H9 (cell line): ENCODE measurements at regions not wholly inside any gene's neighbourhood (a gene's known extent, or its start where the extent isn't known, plus 50 kb on each side); places are given as distances from the start of the nearest gene placed in this dataset.

Experiments
- DNase-seq: peaks from one replicate; pipeline ENCODE4 v3.0.0-alpha.2; 2017
- H2AFZ ChIP-seq: one replicate; pipeline ENCODE4 v1.6.1; 2013; ENCODE audit warnings: mild to moderate bottlenecking, low read length, control low read depth, moderate library complexity
- H2AK5ac ChIP-seq: 2 replicates; pipeline ENCODE4 v1.6.1; 2013; ENCODE audit warnings: low read length, control low read depth, mixed read lengths; ENCODE audit not compliant: insufficient read length
- H2BK120ac ChIP-seq: one replicate; pipeline ENCODE4 v1.6.1; 2013; ENCODE audit warnings: low read depth, mild to moderate bottlenecking, low read length, control low read depth, inconsistent platforms; ENCODE audit not compliant: poor library complexity, severe bottlenecking
- H2BK12ac ChIP-seq: 2 replicates; pipeline ENCODE4 v1.6.1; 2013; ENCODE audit warnings: low read length, control low read depth, mixed read lengths, low read depth; ENCODE audit not compliant: insufficient read length
- H2BK15ac ChIP-seq: 2 replicates; pipeline ENCODE4 v1.6.1; 2013; ENCODE audit warnings: low read depth, low read length, control low read depth
- H2BK20ac ChIP-seq: one replicate; pipeline ENCODE4 v1.6.1; 2013; ENCODE audit warnings: low read depth, mild to moderate bottlenecking, low read length, control low read depth, inconsistent platforms; ENCODE audit not compliant: poor library complexity, severe bottlenecking
- H2BK5ac ChIP-seq: 2 replicates; pipeline ENCODE4 v1.6.1; 2013; ENCODE audit warnings: low read length, control low read depth, mixed read lengths; ENCODE audit not compliant: insufficient read length
- H3K14ac ChIP-seq: 2 replicates; pipeline ENCODE4 v1.6.1; 2013; ENCODE audit warnings: low read length, control low read depth; ENCODE audit not compliant: insufficient read depth
- H3K18ac ChIP-seq: 2 replicates; pipeline ENCODE4 v1.6.1; 2013; ENCODE audit warnings: low read depth, mild to moderate bottlenecking, mixed read lengths, low read length, control low read depth; ENCODE audit not compliant: insufficient read length
- H3K23ac ChIP-seq: 2 replicates; pipeline ENCODE4 v1.6.1; 2013; ENCODE audit warnings: low read length, control low read depth, mixed read lengths, low read depth; ENCODE audit not compliant: insufficient read length
- H3K23me2 ChIP-seq: 2 replicates; pipeline ENCODE4 v1.6.1; 2013; ENCODE audit warnings: low read depth, mild to moderate bottlenecking, mixed read lengths, low read length, control low read depth; ENCODE audit not compliant: insufficient read length, poor library complexity, severe bottlenecking
- H3K27ac ChIP-seq: 2 replicates; pipeline ENCODE4 v1.5.1; 2013; ENCODE audit warnings: low read length, control low read depth, mixed read lengths, low read depth; ENCODE audit not compliant: insufficient read length
- H3K27me3 ChIP-seq: 2 replicates; pipeline ENCODE4 v1.6.1; 2013; ENCODE audit warnings: low read length, control low read depth, inconsistent platforms; ENCODE audit not compliant: insufficient read depth
- H3K4ac ChIP-seq: 2 replicates; pipeline ENCODE4 v1.6.1; 2013; ENCODE audit warnings: low read depth, mild to moderate bottlenecking, control low read depth, inconsistent platforms, low read length, moderate library complexity
- H3K4me1 ChIP-seq: 2 replicates; pipeline ENCODE4 v1.6.1; 2013; ENCODE audit warnings: low read length, control low read depth, inconsistent platforms; ENCODE audit not compliant: insufficient read depth
- H3K4me2 ChIP-seq: 2 replicates; pipeline ENCODE4 v1.6.1; 2013; ENCODE audit warnings: low read length, control low read depth, mixed read lengths; ENCODE audit not compliant: insufficient read length, insufficient read depth
- H3K56ac ChIP-seq: 2 replicates; pipeline ENCODE4 v1.6.1; 2013; ENCODE audit warnings: low read depth, mild to moderate bottlenecking, mixed read lengths, low read length, control low read depth; ENCODE audit not compliant: insufficient read length
- H3K79me1 ChIP-seq: 2 replicates; pipeline ENCODE4 v1.6.1; 2013; ENCODE audit warnings: low read depth, mild to moderate bottlenecking, moderate library complexity, low read length, control low read depth, inconsistent platforms; ENCODE audit not compliant: insufficient read depth, poor library complexity, severe bottlenecking
- H3K79me2 ChIP-seq: 2 replicates; pipeline ENCODE4 v1.6.1; 2013; ENCODE audit warnings: low read length, control low read depth, inconsistent platforms; ENCODE audit not compliant: insufficient read depth
- H3K9ac ChIP-seq: 2 replicates; pipeline ENCODE4 v1.6.1; 2013; ENCODE audit warnings: low read length, control low read depth, mixed read lengths; ENCODE audit not compliant: insufficient read length; ENCODE audit errors: extremely low read depth
- H3K9me3 ChIP-seq: one replicate; pipeline ENCODE4 v1.6.1; 2013; ENCODE audit warnings: low read depth, low read length, inconsistent platforms; ENCODE audit not compliant: control insufficient read depth
- H3T11ph ChIP-seq: one replicate; pipeline ENCODE4 v1.6.1; 2013; ENCODE audit warnings: mild to moderate bottlenecking, low read length, control low read depth, inconsistent platforms
- H4K20me1 ChIP-seq: one replicate; pipeline ENCODE4 v1.6.1; 2013; ENCODE audit not compliant: control insufficient read depth, insufficient read length, insufficient read depth
- H4K5ac ChIP-seq: 2 replicates; pipeline ENCODE4 v1.6.1; 2013; ENCODE audit warnings: low read depth, mild to moderate bottlenecking, mixed read lengths, low read length, control low read depth; ENCODE audit not compliant: insufficient read length
- H4K8ac ChIP-seq: replicated peaks from 2 replicates; pipeline ENCODE4 v1.6.1; 2013; ENCODE audit warnings: low read length, control low read depth, mixed read lengths, low read depth; ENCODE audit not compliant: insufficient read length
- H4K91ac ChIP-seq: 2 replicates; pipeline ENCODE4 v1.6.1; 2013; ENCODE audit warnings: low read depth, mild to moderate bottlenecking, moderate library complexity, mixed read lengths, low read length, control low read depth; ENCODE audit not compliant: insufficient read length
- H3K27ac Mint-ChIP-seq, 3 experiments: 2 replicates in 2 of 3; 3 replicates in 1 of 3; pipeline ENCODE4 v1.8.0; 2020 to 2021; ENCODE audit warnings: mixed read lengths in 3 of 3, mild to moderate bottlenecking in 1 of 3, moderate library complexity in 1 of 3
- H3K27me3 Mint-ChIP-seq: 2 replicates; pipeline ENCODE4 v1.8.0; 2021; ENCODE audit warnings: low read depth, mild to moderate bottlenecking, moderate library complexity, mixed read lengths
- H3K36me3 Mint-ChIP-seq, 3 experiments: 2 replicates in 2 of 3; 3 replicates in 1 of 3; pipeline ENCODE4 v1.8.0; 2020 to 2021; ENCODE audit warnings: low read depth in 3 of 3, mixed read lengths in 3 of 3; ENCODE audit not compliant: insufficient read depth in 1 of 3
- H3K4me1 Mint-ChIP-seq, 2 experiments: 2 replicates each; pipeline ENCODE4 v1.8.0; 2020; ENCODE audit warnings: mixed read lengths in 2 of 2
- H3K4me3 Mint-ChIP-seq, 2 experiments: 2 replicates in 1 of 2; 3 replicates in 1 of 2; pipeline ENCODE4 v1.8.0; 2020 to 2021; ENCODE audit warnings: mild to moderate bottlenecking in 2 of 2, mixed read lengths in 2 of 2, moderate library complexity in 1 of 2
- H3K9me3 Mint-ChIP-seq, 2 experiments: 2 replicates in 1 of 2; 3 replicates in 1 of 2; pipeline ENCODE4 v1.8.0; 2020; ENCODE audit warnings: mild to moderate bottlenecking in 2 of 2, mixed read lengths in 2 of 2, moderate library complexity in 1 of 2
- WGBS: extraction: QIAGEN DNeasy Blood & Tissue Kit; methylation state at CpG from one replicate; pipeline ENCODE4 v1.1.7; 2013; ENCODE audit warnings: missing lambda C conversion rate, low lambda C conversion rate, mixed read lengths; ENCODE audit not compliant: insufficient read length; ENCODE audit errors: extremely low coverage; 5-methylcytosine and 5-hydroxymethylcytosine counted together
- TF ChIP-seq, protein P1 (sequence below): fragments of 200-600 bp; sonication (generic); conservative IDR thresholded peaks from 3 replicates; pipeline ENCODE4 v1.8.0; 2021; ENCODE audit warnings: antibody characterized with exemption, mild to moderate bottlenecking

DNA sequence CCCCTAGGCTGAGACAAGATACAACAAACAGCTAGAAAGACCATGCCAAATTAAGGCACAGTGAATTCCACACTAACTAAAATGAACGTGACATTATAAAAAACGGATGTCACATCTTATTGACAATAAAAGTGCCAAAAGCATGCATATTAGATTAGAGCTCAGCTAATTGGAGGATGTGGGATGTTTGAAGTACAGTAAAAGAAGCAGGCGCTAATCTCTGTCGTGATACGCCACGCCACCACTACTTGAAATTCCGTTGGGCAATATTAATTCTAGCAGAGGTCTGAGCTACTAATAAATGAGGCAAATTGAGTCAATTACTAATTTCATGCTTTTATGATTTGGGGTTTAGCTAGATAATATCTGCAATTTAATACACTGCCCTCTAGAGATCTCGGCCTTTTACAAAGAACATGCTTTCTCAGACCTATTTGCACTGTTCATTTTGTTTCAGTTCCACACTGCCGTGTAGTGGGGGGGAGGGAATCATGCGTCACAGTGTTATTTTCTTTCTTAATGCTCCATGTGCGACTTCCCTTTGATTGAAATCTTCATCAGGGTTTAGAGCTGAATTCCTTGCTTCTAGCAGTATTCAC, 52.9 kb upstream of the ROBO2 start:
- Histone ChIP-seq H3K18ac (no peak overlapping the region), H3K4me1 (no peaks in the 10 kb centered on the region), H3T11ph (no peak overlapping the region), H3K9ac (no peak overlapping the region), H3K9me3 (no peaks in the 10 kb centered on the region), H3K23me2 (no peaks in the 10 kb centered on the region), H3K79me1 (no peaks in the 10 kb centered on the region), H2AFZ (no peak overlapping the region), H2AK5ac (no peak overlapping the region), H4K8ac (no peak overlapping the region), H3K4me2 (no peak overlapping the region), H3K23ac (no peak overlapping the region), H2BK5ac (no peak overlapping the region), H4K20me1 (no peaks in the 10 kb centered on the region), H2BK20ac (no peak overlapping the region), H2BK15ac (no peak overlapping the region), H3K79me2 (no peaks in the 10 kb centered on the region), H3K14ac (no peak overlapping the region), H3K27me3 (no peaks in the 10 kb centered on the region), H4K5ac (no peak overlapping the region), H2BK12ac (no peak overlapping the region), H3K56ac (no peak overlapping the region), H3K27ac (no peak overlapping the region), H3K4ac (no peak overlapping the region), H4K91ac (no peak overlapping the region), H2BK120ac (no peak overlapping the region)
- Mint-ChIP-seq H3K27me3 (no peaks in the 10 kb centered on the region), H3K9me3 (no peaks in the 10 kb centered on the region), H3K4me3 (no peak overlapping the region), H3K4me1 (peaks cover 7 to 11% of the 10 kb centered on the region in 2 experiments), H3K27ac (no peak overlapping the region), H3K36me3 (no peaks in the 10 kb centered on the region)
- WGBS: no CpG with 5 or more reads among the region's 11 CpGs
- DNase-seq: no peak
- TF ChIP-seq, protein P1, sequence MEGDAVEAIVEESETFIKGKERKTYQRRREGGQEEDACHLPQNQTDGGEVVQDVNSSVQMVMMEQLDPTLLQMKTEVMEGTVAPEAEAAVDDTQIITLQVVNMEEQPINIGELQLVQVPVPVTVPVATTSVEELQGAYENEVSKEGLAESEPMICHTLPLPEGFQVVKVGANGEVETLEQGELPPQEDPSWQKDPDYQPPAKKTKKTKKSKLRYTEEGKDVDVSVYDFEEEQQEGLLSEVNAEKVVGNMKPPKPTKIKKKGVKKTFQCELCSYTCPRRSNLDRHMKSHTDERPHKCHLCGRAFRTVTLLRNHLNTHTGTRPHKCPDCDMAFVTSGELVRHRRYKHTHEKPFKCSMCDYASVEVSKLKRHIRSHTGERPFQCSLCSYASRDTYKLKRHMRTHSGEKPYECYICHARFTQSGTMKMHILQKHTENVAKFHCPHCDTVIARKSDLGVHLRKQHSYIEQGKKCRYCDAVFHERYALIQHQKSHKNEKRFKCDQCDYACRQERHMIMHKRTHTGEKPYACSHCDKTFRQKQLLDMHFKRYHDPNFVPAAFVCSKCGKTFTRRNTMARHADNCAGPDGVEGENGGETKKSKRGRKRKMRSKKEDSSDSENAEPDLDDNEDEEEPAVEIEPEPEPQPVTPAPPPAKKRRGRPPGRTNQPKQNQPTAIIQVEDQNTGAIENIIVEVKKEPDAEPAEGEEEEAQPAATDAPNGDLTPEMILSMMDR: no peak
